ENCODE measurements at regions not wholly inside any gene's neighbourhood (a gene's known extent, or its start where the extent isn't known, plus 50 kb on each side); places are given as distances from the start of the nearest gene placed in this dataset.

- TF ChIP-seq CTCF (IDR thresholded peaks at IDR 0.05) (no peak), POLR2A (IDR thresholded peaks at IDR 0.05) (no peak)
Observed at GRCh38 chr2:150234787-150235446, 252.6 kb downstream of the RND3 start.

All from esophagus squamous epithelium (tissue), 4 donors.